ENCODE measurements at regions not wholly inside any gene's neighbourhood (a gene's known extent, or its start where the extent isn't known, plus 50 kb on each side); places are given as distances from the start of the nearest gene placed in this dataset.
"Not testable (repeated sequence)": the region's sequence is repeated elsewhere in the genome, so short reads cannot be mapped to it uniquely, and the experiment has no call there.

GRCh38 chr4:110348711-110349383 lies 127.1 kb upstream of the ENPEP start:
- no peaks in the 10 kb centered on the region for H3K4me1 ChIP-seq
- intact Hi-C loops (cut with DNase I): no loop called here
- no peak for ATAC-seq
- no peaks in the 10 kb centered on the region for H3K9me3 ChIP-seq
- H3K36me3 ChIP-seq: no peaks in the 10 kb centered on the region
- H3K27me3 ChIP-seq: no peaks in the 10 kb centered on the region
- no peak for DNase-seq
- no peak for TF ChIP-seq CTCF (IDR thresholded peaks at IDR 0.05)
- H3K4me3 ChIP-seq: no peak overlapping the region
- no peak overlapping the region for H3K27ac ChIP-seq

GRCh38 chr4:110347805-110348204 lies 128.2 kb upstream of the ENPEP start:
- no peaks in the 10 kb centered on the region for H3K9me3 ChIP-seq
- TF ChIP-seq CTCF (IDR thresholded peaks at IDR 0.05): no peak
- intact Hi-C loops (cut with DNase I): no loop called here
- DNase-seq: no peak
- no peak overlapping the region for H3K4me3 ChIP-seq
- H3K27me3 ChIP-seq: no peaks in the 10 kb centered on the region
- H3K4me1 ChIP-seq: no peaks in the 10 kb centered on the region
- no peaks in the 10 kb centered on the region for H3K36me3 ChIP-seq
- ATAC-seq: no peak
- no peak overlapping the region for H3K27ac ChIP-seq

- DNase-seq (peak in 1 of 4 donors; percentile 19), ATAC-seq (no peak)
- no peak for TF ChIP-seq CTCF (IDR thresholded peaks at IDR 0.05)
- H3K27ac ChIP-seq: no peak overlapping the region
- no peak overlapping the region for H3K4me3 ChIP-seq
- intact Hi-C loops (cut with DNase I): no loop called here
- H3K9me3 ChIP-seq: no peaks in the 10 kb centered on the region
- no peaks in the 10 kb centered on the region for H3K4me1 ChIP-seq
- H3K36me3 ChIP-seq: no peaks in the 10 kb centered on the region
- no peaks in the 10 kb centered on the region for H3K27me3 ChIP-seq
Observed at GRCh38 chr4:110344165-110344564, 131.8 kb upstream of the ENPEP start.

- no peaks in the 10 kb centered on the region for H3K9me3 ChIP-seq
- no peaks in the 10 kb centered on the region for H3K36me3 ChIP-seq
- H3K27me3 ChIP-seq: no peaks in the 10 kb centered on the region
- no peak overlapping the region for H3K27ac ChIP-seq
- ATAC-seq (no peak), DNase-seq (no peak)
- no peaks in the 10 kb centered on the region for H3K4me1 ChIP-seq
- H3K4me3 ChIP-seq: no peak overlapping the region
- TF ChIP-seq CTCF (IDR thresholded peaks at IDR 0.05): no peak
- intact Hi-C loops (cut with DNase I): no loop called here
Observed at GRCh38 chr4:110343534-110343933, 132.4 kb upstream of the ENPEP start.

- intact Hi-C loops (cut with DNase I); H3K9me3 ChIP-seq: not testable (repeated sequence)
Observed at GRCh38 chr4:110341118-110341517, 134.8 kb upstream of the ENPEP start.

GRCh38 chr4:110335399-110335798 lies 137.0 kb upstream of the ELOVL6 start:
- no peak for ATAC-seq
- DNase-seq: no peak
- Histone ChIP-seq H3K27ac (no peak overlapping the region), H3K36me3 (no peaks in the 10 kb centered on the region), H3K9me3 (no peaks in the 10 kb centered on the region), H3K4me3 (no peak overlapping the region), H3K27me3 (no peaks in the 10 kb centered on the region), H3K4me1 (no peaks in the 10 kb centered on the region)
- TF ChIP-seq CTCF (IDR thresholded peaks at IDR 0.05): no peak
- intact Hi-C loops (cut with DNase I): no loop called here

More at GRCh38 chr4:110341118-110341517, 134.8 kb upstream of the ENPEP start:
- H3K27me3 ChIP-seq, DNase-seq, H3K36me3 ChIP-seq, H3K4me1 ChIP-seq, H3K4me3 ChIP-seq, H3K27ac ChIP-seq, ATAC-seq: not testable (repeated sequence)
